ENCODE measurements at regions not wholly inside any gene's neighbourhood (a gene's known extent, or its start where the extent isn't known, plus 50 kb on each side); places are given as distances from the start of the nearest gene placed in this dataset.

- H3K9ac ChIP-seq (ENCODE audit: extremely low read depth, insufficient read length, low read length) = no peak overlapping the region
- H3K4me2 ChIP-seq (ENCODE audit: insufficient read depth, insufficient read length, low read length) = no peak overlapping the region
- Mint-ChIP-seq H3K9me3 (no peaks in the 10 kb centered on the region), H3K27ac (no peak overlapping the region), H3K4me1 (peaks cover 21 to 34% of the 10 kb centered on the region in 2 experiments), H3K4me3 (no peak overlapping the region), H3K27me3 (ENCODE audit: low read depth) (peaks cover 12% of the 10 kb centered on the region), H3K36me3 (ENCODE audit: insufficient read depth in 1 of 3, low read depth in 3 of 3) (no peaks in the 10 kb centered on the region; a peak in 1 of 7 replicates)
- no peak overlapping the region for H3T11ph ChIP-seq (ENCODE audit: low read length)
- H3K23ac ChIP-seq (ENCODE audit: insufficient read length, low read depth, low read length) = no peak overlapping the region
- H2BK5ac ChIP-seq (ENCODE audit: insufficient read length, low read length) = no peak overlapping the region
- TF ChIP-seq, protein P1, sequence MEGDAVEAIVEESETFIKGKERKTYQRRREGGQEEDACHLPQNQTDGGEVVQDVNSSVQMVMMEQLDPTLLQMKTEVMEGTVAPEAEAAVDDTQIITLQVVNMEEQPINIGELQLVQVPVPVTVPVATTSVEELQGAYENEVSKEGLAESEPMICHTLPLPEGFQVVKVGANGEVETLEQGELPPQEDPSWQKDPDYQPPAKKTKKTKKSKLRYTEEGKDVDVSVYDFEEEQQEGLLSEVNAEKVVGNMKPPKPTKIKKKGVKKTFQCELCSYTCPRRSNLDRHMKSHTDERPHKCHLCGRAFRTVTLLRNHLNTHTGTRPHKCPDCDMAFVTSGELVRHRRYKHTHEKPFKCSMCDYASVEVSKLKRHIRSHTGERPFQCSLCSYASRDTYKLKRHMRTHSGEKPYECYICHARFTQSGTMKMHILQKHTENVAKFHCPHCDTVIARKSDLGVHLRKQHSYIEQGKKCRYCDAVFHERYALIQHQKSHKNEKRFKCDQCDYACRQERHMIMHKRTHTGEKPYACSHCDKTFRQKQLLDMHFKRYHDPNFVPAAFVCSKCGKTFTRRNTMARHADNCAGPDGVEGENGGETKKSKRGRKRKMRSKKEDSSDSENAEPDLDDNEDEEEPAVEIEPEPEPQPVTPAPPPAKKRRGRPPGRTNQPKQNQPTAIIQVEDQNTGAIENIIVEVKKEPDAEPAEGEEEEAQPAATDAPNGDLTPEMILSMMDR (conservative IDR thresholded peaks at IDR 0.05) = no peak
- no peak overlapping the region; the same call in 1 of the 2 replicates for H3K14ac ChIP-seq (ENCODE audit: insufficient read depth, low read length)
- DNase-seq = no peak
- WGBS (ENCODE audit: extremely low coverage, insufficient read length, low lambda C conversion rate) = no CpG with 5 or more reads among the region's 9 CpGs
- no peaks in the 10 kb centered on the region for H3K27me3 ChIP-seq (ENCODE audit: insufficient read depth, low read length)
- H3K79me2 ChIP-seq (ENCODE audit: insufficient read depth, low read length) = no peaks in the 10 kb centered on the region
- H3K4me1 ChIP-seq (ENCODE audit: insufficient read depth, low read length) = no peaks in the 10 kb centered on the region; the same call in 1 of the 2 replicates
- H2BK15ac ChIP-seq (ENCODE audit: low read depth, low read length) = no peak overlapping the region
- no peaks in the 10 kb centered on the region for H4K20me1 ChIP-seq (ENCODE audit: control insufficient read depth, insufficient read depth, insufficient read length)
- H3K27ac ChIP-seq (ENCODE audit: insufficient read length, low read depth, low read length) = no peak overlapping the region
- no peak overlapping the region for H3K56ac ChIP-seq (ENCODE audit: insufficient read length, low read depth, low read length)
- H2BK20ac ChIP-seq (ENCODE audit: low read depth, low read length, poor library complexity, severe bottlenecking) = no peak overlapping the region
- H3K4ac ChIP-seq (ENCODE audit: low read depth, low read length) = no peak overlapping the region
- no peak overlapping the region for H2BK12ac ChIP-seq (ENCODE audit: insufficient read length, low read depth, low read length)
- no peaks in the 10 kb centered on the region for H3K79me1 ChIP-seq (ENCODE audit: insufficient read depth, low read depth, low read length, poor library complexity, severe bottlenecking)
- no peaks in the 10 kb centered on the region for H3K9me3 ChIP-seq (ENCODE audit: control insufficient read depth, low read depth, low read length)
- no peak overlapping the region for H3K18ac ChIP-seq (ENCODE audit: insufficient read length, low read depth, low read length)
- no peak overlapping the region for H2BK120ac ChIP-seq (ENCODE audit: low read depth, low read length, poor library complexity, severe bottlenecking)
- no peak overlapping the region for H2AFZ ChIP-seq (ENCODE audit: low read length)
- H4K8ac ChIP-seq (replicated peaks; ENCODE audit: insufficient read length, low read depth, low read length) = no peak overlapping the region
- H4K5ac ChIP-seq (ENCODE audit: insufficient read length, low read depth, low read length) = no peak overlapping the region
- no peak overlapping the region for H4K91ac ChIP-seq (ENCODE audit: insufficient read length, low read depth, low read length)
- no peak overlapping the region for H2AK5ac ChIP-seq (ENCODE audit: insufficient read length, low read length)
- H3K23me2 ChIP-seq (ENCODE audit: insufficient read length, low read depth, low read length, poor library complexity, severe bottlenecking) = no peaks in the 10 kb centered on the region
These were observed 140.6 kb upstream of the GSE1 start for GRCh38 chr16:85472514-85472913.

All from H9 (cell line).